ENCODE measurements at regions not wholly inside any gene's neighbourhood (a gene's known extent, or its start where the extent isn't known, plus 50 kb on each side); places are given as distances from the start of the nearest gene placed in this dataset.

GRCh38 chr5:89695371-89695770 lies 714.2 kb downstream of the CETN3 start:
- Mint-ChIP-seq H3K36me3 (no peaks in the 10 kb centered on the region), H3K4me3 (no peak overlapping the region), H3K9me3 (peaks cover 0 to 6% (median 3%) of the 10 kb centered on the region in 8 donors), H3K4me1 (no peaks in the 10 kb centered on the region), H3K27me3 (no peaks in the 10 kb centered on the region), H3K27ac (no peak overlapping the region)
- no peak for DNase-seq
- Histone ChIP-seq H3K4me1 (ENCODE audit: insufficient read depth, low read length) (no peaks in the 10 kb centered on the region), H3K4me3 (ENCODE audit: low read length in 2 of 2) (no peak overlapping the region), H3K9me3 (ENCODE audit: control insufficient read depth in 1 of 2, low read length in 2 of 2) (no peaks in the 10 kb centered on the region), H3K27ac (ENCODE audit: low read depth, low read length) (no peak overlapping the region), H3K27me3 (ENCODE audit: insufficient read depth, low read length) (no peaks in the 10 kb centered on the region), H3K36me3 (ENCODE audit: insufficient read depth, low read length) (no peaks in the 10 kb centered on the region)
- CTCF ChIA-PET (ENCODE audit: partially characterized antibody): no interaction called here
- POLR2A ChIA-PET (ENCODE audit: partially characterized antibody): no interaction called here
- intact Hi-C loops (cut with micrococcal nuclease): no loop called here

- CTCF ChIA-PET (ENCODE audit: partially characterized antibody): no interaction called here
- no peak overlapping the region for H3K27ac ChIP-seq (ENCODE audit: low read depth, low read length)
- no peaks in the 10 kb centered on the region for H3K27me3 Mint-ChIP-seq
- intact Hi-C loops (cut with micrococcal nuclease): no loop called here
- no peaks in the 10 kb centered on the region for H3K4me1 ChIP-seq (ENCODE audit: insufficient read depth, low read length)
- H3K27ac Mint-ChIP-seq: no peak overlapping the region
- H3K4me3 Mint-ChIP-seq: no peak overlapping the region
- no peaks in the 10 kb centered on the region for H3K36me3 ChIP-seq (ENCODE audit: insufficient read depth, low read length)
- H3K9me3 Mint-ChIP-seq: peaks cover 0 to 2% (median 0%) of the 10 kb centered on the region in 8 donors
- H3K27me3 ChIP-seq (ENCODE audit: insufficient read depth, low read length): no peaks in the 10 kb centered on the region
- H3K4me1 Mint-ChIP-seq: no peaks in the 10 kb centered on the region
- no peaks in the 10 kb centered on the region for H3K36me3 Mint-ChIP-seq
- no peaks in the 10 kb centered on the region for H3K9me3 ChIP-seq (ENCODE audit: control insufficient read depth in 1 of 2, low read length in 2 of 2)
- H3K4me3 ChIP-seq (ENCODE audit: low read length in 2 of 2): no peak overlapping the region
- no peak for DNase-seq
- POLR2A ChIA-PET (ENCODE audit: partially characterized antibody): no interaction called here
Observed at GRCh38 chr5:89694026-89694550, 715.5 kb downstream of the CETN3 start.

GRCh38 chr5:89690331-89690730 lies 719.2 kb downstream of the CETN3 start:
- Histone ChIP-seq H3K27me3 (ENCODE audit: insufficient read depth, low read length) (no peaks in the 10 kb centered on the region), H3K27ac (ENCODE audit: low read depth, low read length) (no peak overlapping the region), H3K4me3 (ENCODE audit: low read length in 2 of 2) (no peak overlapping the region), H3K36me3 (ENCODE audit: insufficient read depth, low read length) (no peaks in the 10 kb centered on the region), H3K9me3 (ENCODE audit: control insufficient read depth in 1 of 2, low read length in 2 of 2) (no peaks in the 10 kb centered on the region), H3K4me1 (ENCODE audit: insufficient read depth, low read length) (no peaks in the 10 kb centered on the region)
- Mint-ChIP-seq H3K9me3 (peaks cover 0 to 8% (median 2%) of the 10 kb centered on the region in 8 donors), H3K36me3 (no peaks in the 10 kb centered on the region), H3K27ac (no peak overlapping the region), H3K4me1 (no peaks in the 10 kb centered on the region), H3K4me3 (no peak overlapping the region), H3K27me3 (no peaks in the 10 kb centered on the region)
- ChIA-PET CTCF (ENCODE audit: partially characterized antibody) (no interaction called here), POLR2A (ENCODE audit: partially characterized antibody) (no interaction called here)
- no peak for DNase-seq
- intact Hi-C loops (cut with micrococcal nuclease): no loop called here

DNA sequence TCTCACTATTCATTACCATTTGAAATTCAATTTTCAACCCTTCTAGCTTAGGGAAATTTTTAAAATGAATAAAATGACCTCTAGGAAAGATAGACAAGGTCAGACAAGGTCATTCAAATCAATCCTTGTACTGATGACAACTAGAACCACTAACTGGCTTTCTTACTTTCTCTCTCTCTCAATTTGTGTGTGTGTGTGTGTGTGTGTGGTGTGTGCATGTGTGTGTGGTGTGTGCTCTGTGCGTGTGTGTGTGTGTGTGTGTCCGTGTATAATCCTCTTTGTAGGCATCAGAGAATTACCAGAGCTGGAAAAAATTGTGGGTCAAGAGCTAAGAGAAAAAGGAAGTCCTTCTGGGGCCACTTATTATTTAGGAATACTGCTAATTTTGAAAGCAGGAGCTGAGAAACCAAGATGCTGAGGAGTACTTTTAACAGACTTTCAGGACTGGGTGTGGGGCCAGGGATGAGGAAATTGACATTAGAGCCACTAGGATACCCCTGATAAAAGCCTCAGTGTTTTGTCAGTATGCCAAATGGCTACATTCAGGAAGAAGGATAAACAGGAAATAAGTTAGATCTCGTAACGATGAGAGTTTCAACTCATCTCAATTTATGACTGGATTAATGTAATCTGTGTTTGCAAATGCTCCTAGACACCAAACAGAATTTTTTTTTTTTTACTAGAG lies 723.3 kb downstream of the CETN3 start:
- no peak for DNase-seq
- H3K27ac Mint-ChIP-seq: no peak overlapping the region
- H3K4me1 Mint-ChIP-seq: no peaks in the 10 kb centered on the region
- H3K36me3 ChIP-seq (ENCODE audit: insufficient read depth, low read length): no peaks in the 10 kb centered on the region
- ChIA-PET CTCF (ENCODE audit: partially characterized antibody) (no interaction called here), POLR2A (ENCODE audit: partially characterized antibody) (no interaction called here)
- no peak overlapping the region for H3K27ac ChIP-seq (ENCODE audit: low read depth, low read length)
- H3K4me3 ChIP-seq (ENCODE audit: low read length in 2 of 2): no peak overlapping the region
- no peaks in the 10 kb centered on the region for H3K27me3 Mint-ChIP-seq
- H3K9me3 Mint-ChIP-seq: peaks cover 0 to 18% (median 7%) of the 10 kb centered on the region in 8 donors
- H3K9me3 ChIP-seq (ENCODE audit: control insufficient read depth in 1 of 2, low read length in 2 of 2): no peaks in the 10 kb centered on the region
- intact Hi-C loops (cut with micrococcal nuclease): no loop called here
- no peak overlapping the region for H3K4me3 Mint-ChIP-seq
- H3K36me3 Mint-ChIP-seq: no peaks in the 10 kb centered on the region
- H3K4me1 ChIP-seq (ENCODE audit: insufficient read depth, low read length): no peaks in the 10 kb centered on the region
- H3K27me3 ChIP-seq (ENCODE audit: insufficient read depth, low read length): no peaks in the 10 kb centered on the region

DNA sequence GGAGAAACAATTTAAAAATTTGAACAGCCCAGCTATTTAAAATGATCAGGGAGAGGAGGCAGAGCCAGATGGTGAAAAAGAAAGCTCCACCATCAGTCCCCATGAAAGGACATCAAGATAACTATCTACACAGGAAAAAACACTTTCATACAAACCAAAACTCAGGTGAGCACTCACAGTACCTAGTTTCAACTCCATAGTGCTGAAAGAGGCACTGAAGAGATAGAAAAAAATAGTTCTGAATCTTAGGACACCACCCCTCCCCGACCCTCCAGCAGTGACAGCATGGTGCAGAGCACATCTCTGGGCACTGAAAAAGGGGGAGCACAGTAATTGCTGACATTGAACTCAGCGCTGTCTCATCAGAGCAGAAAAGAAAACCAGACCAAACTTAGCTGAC lies 732.9 kb downstream of the CETN3 start:
- no peaks in the 10 kb centered on the region for H3K9me3 ChIP-seq (ENCODE audit: control insufficient read depth in 1 of 2, low read length in 2 of 2)
- no peak overlapping the region for H3K27ac ChIP-seq (ENCODE audit: low read depth, low read length)
- H3K36me3 Mint-ChIP-seq: no peaks in the 10 kb centered on the region
- no peak overlapping the region for H3K27ac Mint-ChIP-seq
- no peak overlapping the region for H3K4me3 Mint-ChIP-seq
- intact Hi-C loops (cut with micrococcal nuclease): no loop called here
- ChIA-PET CTCF (ENCODE audit: partially characterized antibody) (no interaction called here), POLR2A (ENCODE audit: partially characterized antibody) (no interaction called here)
- H3K27me3 Mint-ChIP-seq: no peaks in the 10 kb centered on the region
- no peaks in the 10 kb centered on the region for H3K36me3 ChIP-seq (ENCODE audit: insufficient read depth, low read length)
- no peak for DNase-seq
- no peaks in the 10 kb centered on the region for H3K27me3 ChIP-seq (ENCODE audit: insufficient read depth, low read length)
- H3K4me3 ChIP-seq (ENCODE audit: low read length in 2 of 2): no peak overlapping the region
- no peaks in the 10 kb centered on the region for H3K4me1 ChIP-seq (ENCODE audit: insufficient read depth, low read length)
- H3K9me3 Mint-ChIP-seq: peaks cover 0 to 23% (median 5%) of the 10 kb centered on the region in 8 donors
- no peaks in the 10 kb centered on the region for H3K4me1 Mint-ChIP-seq

- no peaks in the 10 kb centered on the region for H3K36me3 Mint-ChIP-seq
- POLR2A ChIA-PET (ENCODE audit: partially characterized antibody): no interaction called here
Observed at GRCh38 chr5:89673019-89673418, 736.5 kb downstream of the CETN3 start.

DNA sequence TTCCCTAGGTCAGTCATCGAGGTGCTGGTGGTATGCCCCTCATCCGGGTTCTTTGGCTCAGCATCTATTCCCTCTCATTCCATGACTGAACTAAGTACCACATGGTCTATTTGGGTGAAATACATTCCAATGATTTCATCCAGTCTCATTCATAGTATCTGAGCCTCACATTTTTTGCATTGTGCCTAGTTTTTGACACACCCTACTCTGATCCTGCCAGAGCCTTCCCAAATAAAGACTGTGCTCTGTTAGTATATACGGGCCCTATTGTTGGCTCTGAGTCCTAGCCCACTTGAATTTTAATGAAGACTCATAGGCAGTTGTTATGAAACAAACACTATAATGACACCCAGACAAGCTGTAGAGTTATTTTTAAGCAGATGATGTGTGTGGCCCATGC lies 740.7 kb downstream of the CETN3 start:
- H3K27me3 ChIP-seq (ENCODE audit: insufficient read depth, low read length): no peaks in the 10 kb centered on the region
- Mint-ChIP-seq H3K36me3 (no peaks in the 10 kb centered on the region), H3K27me3 (no peaks in the 10 kb centered on the region), H3K27ac (no peak overlapping the region), H3K4me3 (no peak overlapping the region), H3K4me1 (no peaks in the 10 kb centered on the region), H3K9me3 (peaks cover 0 to 15% (median 4%) of the 10 kb centered on the region in 8 donors)
- H3K4me3 ChIP-seq (ENCODE audit: low read length in 2 of 2): no peak overlapping the region
- intact Hi-C loops (cut with micrococcal nuclease): no loop called here
- POLR2A ChIA-PET (ENCODE audit: partially characterized antibody): no interaction called here
- H3K9me3 ChIP-seq (ENCODE audit: control insufficient read depth in 1 of 2, low read length in 2 of 2): no peaks in the 10 kb centered on the region
- DNase-seq: no peak
- CTCF ChIA-PET (ENCODE audit: partially characterized antibody): no interaction called here
- no peaks in the 10 kb centered on the region for H3K36me3 ChIP-seq (ENCODE audit: insufficient read depth, low read length)
- no peaks in the 10 kb centered on the region for H3K4me1 ChIP-seq (ENCODE audit: insufficient read depth, low read length)
- no peak overlapping the region for H3K27ac ChIP-seq (ENCODE audit: low read depth, low read length)

More at GRCh38 chr5:89673019-89673418, 736.5 kb downstream of the CETN3 start:
- H3K9me3 Mint-ChIP-seq: peaks cover 0 to 20% (median 2%) of the 10 kb centered on the region in 8 donors
- H3K27ac Mint-ChIP-seq: no peak overlapping the region
- H3K4me3 Mint-ChIP-seq: no peak overlapping the region
- Histone ChIP-seq H3K27ac (ENCODE audit: low read depth, low read length) (no peak overlapping the region), H3K9me3 (ENCODE audit: control insufficient read depth in 1 of 2, low read length in 2 of 2) (no peaks in the 10 kb centered on the region), H3K4me1 (ENCODE audit: insufficient read depth, low read length) (no peaks in the 10 kb centered on the region), H3K27me3 (ENCODE audit: insufficient read depth, low read length) (no peaks in the 10 kb centered on the region), H3K4me3 (ENCODE audit: low read length in 2 of 2) (no peak overlapping the region), H3K36me3 (ENCODE audit: insufficient read depth, low read length) (no peaks in the 10 kb centered on the region)
- intact Hi-C loops (cut with micrococcal nuclease): no loop called here
- DNase-seq: no peak
- no peaks in the 10 kb centered on the region for H3K4me1 Mint-ChIP-seq
- CTCF ChIA-PET (ENCODE audit: partially characterized antibody): no interaction called here
- no peaks in the 10 kb centered on the region for H3K27me3 Mint-ChIP-seq
